MCF 10A (cell line): ENCODE measurements at regions not wholly inside any gene's neighbourhood (a gene's known extent, or its start where the extent isn't known, plus 50 kb on each side); places are given as distances from the start of the nearest gene placed in this dataset.

ENCODE experiments used
- BruUV-seq: library from RNA; stranded (reverse); fragments of 400-500 nt; replicated peaks from 2 replicates; lab custom pipeline; 2021; lab: Mats Ljungman, UMichigan
- CTCF ChIA-PET: fragments of 300-600 bp; sonication (Branson Sonifier 250); formaldehyde crosslinking; extraction: SDS; loops from one replicate; lab custom pipeline; 2021; ENCODE audit warnings: antibody characterized with exemption, inconsistent platforms; lab: Yijun Ruan, JAX
- POLR2A ChIA-PET: fragments of 300-600, 350-650 bp; sonication (Branson Sonifier 250); formaldehyde crosslinking; extraction: SDS; loops from one replicate; lab custom pipeline; 2020; ENCODE audit warnings: antibody characterized with exemption, inconsistent platforms; lab: Yijun Ruan, JAX
- DNase-seq: peaks from one replicate; pipeline ENCODE4 v3.0.0-alpha.2; 2018; ENCODE audit not compliant: unreplicated experiment
- H3K27ac Mint-ChIP-seq: one replicate; pipeline ENCODE4 v1.8.0; 2022; ENCODE audit warnings: mild to moderate bottlenecking, low read depth, mixed read lengths; ENCODE audit not compliant: unreplicated experiment
- H3K27me3 Mint-ChIP-seq: one replicate; pipeline ENCODE4 v1.8.0; 2022; ENCODE audit warnings: mixed read lengths; ENCODE audit not compliant: insufficient read depth, unreplicated experiment
- H3K36me3 Mint-ChIP-seq: one replicate; pipeline ENCODE4 v1.8.0; 2022; ENCODE audit warnings: mild to moderate bottlenecking, moderate library complexity, mixed read lengths; ENCODE audit not compliant: insufficient read depth, unreplicated experiment
- H3K4me1 Mint-ChIP-seq: one replicate; pipeline ENCODE4 v1.8.0; 2022; ENCODE audit warnings: mixed read lengths; ENCODE audit not compliant: insufficient read depth, unreplicated experiment
- H3K4me3 Mint-ChIP-seq: one replicate; pipeline ENCODE4 v1.8.0; 2022; ENCODE audit warnings: mild to moderate bottlenecking, moderate library complexity, mixed read lengths; ENCODE audit not compliant: unreplicated experiment
- H3K9me3 Mint-ChIP-seq: one replicate; pipeline ENCODE4 v1.8.0; 2022; ENCODE audit warnings: mixed read lengths; ENCODE audit not compliant: unreplicated experiment
- intact Hi-C: fragments of 100-400 bp; cut with micrococcal nuclease; formaldehyde crosslinking; loops from 2 replicates; pipeline ENCODE4 v1.14.1; 2022
- TF ChIP-seq, protein P1 (sequence below): fragments of 200-600 bp; IDR thresholded peaks from one replicate; pipeline ENCODE4 v1.8.0; 2022; ENCODE audit warnings: antibody characterized with exemption, mild to moderate bottlenecking; ENCODE audit not compliant: unreplicated experiment

DNA sequence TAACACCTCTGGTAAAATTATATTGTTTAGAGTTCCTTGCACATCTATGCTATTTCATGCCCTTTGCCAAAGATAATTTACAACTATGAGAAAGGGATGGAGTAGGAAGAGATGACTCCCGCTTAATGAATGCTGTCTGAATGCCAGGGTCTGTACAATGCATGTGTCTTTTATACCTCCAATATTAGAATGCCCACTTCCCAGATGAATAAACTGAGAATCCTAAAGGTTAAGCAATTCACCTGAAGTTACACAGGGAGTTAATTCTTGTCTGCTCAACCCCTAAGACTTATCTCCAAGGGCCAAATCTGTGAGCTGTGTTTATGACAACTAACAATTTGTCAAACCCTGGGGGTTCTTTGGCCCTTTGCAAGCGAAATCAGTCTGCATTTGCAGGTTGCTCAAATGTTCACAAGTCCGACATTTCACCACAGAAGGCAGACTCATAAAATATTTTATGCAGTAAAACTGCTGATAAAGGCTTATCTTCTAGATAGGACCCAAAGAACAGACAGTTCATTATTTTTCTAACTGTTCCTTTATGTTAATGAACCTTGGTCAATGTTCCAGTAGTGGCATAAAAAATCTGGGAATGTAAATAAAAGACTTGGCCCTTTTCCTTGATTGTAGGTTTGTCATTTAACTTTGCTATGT is 50.2 kb upstream of the ATP1A1 start:
- ChIA-PET POLR2A (interaction anchor here (1.4 to 1.5 kb wide), 2 partner anchors 14 to 18 kb away, joined by 3 to 4 read pairs; no protein-coding TSS in a partner anchor), CTCF (no interaction called here)
- H3K9me3 Mint-ChIP-seq = no peaks in the 10 kb centered on the region

More for the DNA sequence above, 50.2 kb upstream of the ATP1A1 start:
- Mint-ChIP-seq H3K4me1 (peaks cover 12% of the 10 kb centered on the region), H3K36me3 (no peaks in the 10 kb centered on the region), H3K27me3 (no peaks in the 10 kb centered on the region), H3K27ac (no peak overlapping the region), H3K4me3 (no peak overlapping the region)
- BruUV-seq = no TSS peak
- DNase-seq = no peak
- intact Hi-C loops = no loop called here
- TF ChIP-seq, protein P1, sequence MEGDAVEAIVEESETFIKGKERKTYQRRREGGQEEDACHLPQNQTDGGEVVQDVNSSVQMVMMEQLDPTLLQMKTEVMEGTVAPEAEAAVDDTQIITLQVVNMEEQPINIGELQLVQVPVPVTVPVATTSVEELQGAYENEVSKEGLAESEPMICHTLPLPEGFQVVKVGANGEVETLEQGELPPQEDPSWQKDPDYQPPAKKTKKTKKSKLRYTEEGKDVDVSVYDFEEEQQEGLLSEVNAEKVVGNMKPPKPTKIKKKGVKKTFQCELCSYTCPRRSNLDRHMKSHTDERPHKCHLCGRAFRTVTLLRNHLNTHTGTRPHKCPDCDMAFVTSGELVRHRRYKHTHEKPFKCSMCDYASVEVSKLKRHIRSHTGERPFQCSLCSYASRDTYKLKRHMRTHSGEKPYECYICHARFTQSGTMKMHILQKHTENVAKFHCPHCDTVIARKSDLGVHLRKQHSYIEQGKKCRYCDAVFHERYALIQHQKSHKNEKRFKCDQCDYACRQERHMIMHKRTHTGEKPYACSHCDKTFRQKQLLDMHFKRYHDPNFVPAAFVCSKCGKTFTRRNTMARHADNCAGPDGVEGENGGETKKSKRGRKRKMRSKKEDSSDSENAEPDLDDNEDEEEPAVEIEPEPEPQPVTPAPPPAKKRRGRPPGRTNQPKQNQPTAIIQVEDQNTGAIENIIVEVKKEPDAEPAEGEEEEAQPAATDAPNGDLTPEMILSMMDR = no peak
